NCI-H82 treated with DMSO at 0.1 percent for 48 hours (cell line): ENCODE measurements at regions not wholly inside any gene's neighbourhood (a gene's known extent, or its start where the extent isn't known, plus 50 kb on each side); places are given as distances from the start of the nearest gene placed in this dataset.

Experiments
- DNase-seq: peaks from one replicate; lab custom pipeline; 2025; ENCODE audit not compliant: unreplicated experiment; lab: John Stamatoyannopoulos, UW

GRCh38 chr4:166460769-166461550, 587.9 kb downstream of the TLL1 start:
- no peak for DNase-seq

DNA sequence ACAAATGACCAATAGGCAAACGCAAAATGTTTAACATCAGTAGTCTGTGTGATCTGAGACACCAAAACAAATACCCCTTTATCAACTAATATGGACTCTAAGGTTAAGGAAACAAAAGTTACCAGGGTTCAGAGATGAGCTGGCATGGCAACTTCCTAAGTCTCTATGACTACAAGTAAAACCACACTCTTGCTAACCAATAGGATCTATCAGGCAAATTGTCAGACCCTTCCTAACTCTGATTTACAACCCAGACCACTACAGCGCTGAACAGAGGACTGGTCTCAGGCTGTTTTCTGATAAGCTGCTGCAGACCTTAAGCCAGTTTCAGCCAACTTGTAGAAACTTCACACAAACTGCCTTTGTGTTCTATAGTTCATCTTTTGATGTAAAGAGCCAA, 608.0 kb downstream of the TLL1 start:
- no peak for DNase-seq

DNA sequence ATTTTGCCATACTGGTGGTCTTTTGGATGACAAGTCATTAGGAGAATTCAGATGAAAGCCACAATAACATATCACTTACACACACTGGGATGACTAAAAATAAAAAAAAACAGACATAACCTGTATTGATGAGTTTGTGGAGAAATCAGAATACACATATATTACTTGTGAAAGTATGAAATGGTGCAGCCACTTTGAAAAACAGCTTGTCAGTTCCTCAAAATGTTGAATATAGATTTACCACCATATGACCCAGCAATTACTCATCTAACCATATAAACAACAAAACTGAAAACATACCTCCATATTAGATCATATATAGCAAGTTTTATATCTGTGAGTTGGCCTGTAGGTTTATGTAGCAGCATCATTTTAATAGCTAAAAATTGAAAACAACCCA, 608.7 kb downstream of the TLL1 start:
- DNase-seq = no peak

DNA sequence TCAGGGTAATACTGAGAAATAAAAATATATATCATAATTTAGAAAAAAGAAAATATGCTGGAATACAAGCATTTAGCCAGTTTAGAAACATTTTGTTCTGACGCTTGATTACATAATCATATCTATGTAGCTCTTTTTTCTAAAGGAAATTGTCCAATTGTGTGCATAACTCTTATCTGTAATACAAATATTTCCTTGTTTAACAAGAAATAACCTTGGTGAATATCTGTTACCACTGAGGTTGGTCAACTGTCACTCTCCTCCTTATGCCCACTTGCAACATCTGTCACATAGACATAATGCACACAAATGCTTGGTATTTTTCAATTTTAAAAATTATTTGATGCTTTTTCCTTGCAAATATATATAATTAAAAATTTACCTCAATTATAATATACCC, 609.7 kb downstream of the TLL1 start:
- no peak for DNase-seq

- no peak for DNase-seq
These were observed 618.6 kb downstream of the TLL1 start for GRCh38 chr4:166491635-166492034.

DNA sequence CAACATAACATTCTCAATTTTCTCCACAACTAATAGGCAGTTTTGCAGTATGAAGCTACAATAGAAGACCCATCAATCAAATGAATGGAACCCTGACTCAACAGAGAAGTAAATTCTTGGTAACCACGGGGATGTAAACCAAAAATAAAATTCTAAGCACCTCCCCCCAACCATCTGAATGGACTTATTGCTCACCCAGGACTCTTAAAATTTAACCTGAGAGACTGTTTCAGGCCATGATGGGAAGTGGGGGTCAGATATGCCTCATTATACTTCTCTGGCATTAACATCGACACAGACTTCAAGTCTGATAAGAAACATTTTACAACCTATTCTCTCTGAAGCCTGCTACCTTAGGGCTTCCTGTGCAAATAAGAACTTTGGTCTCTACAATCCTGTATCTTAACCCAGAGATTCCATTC, 620.9 kb downstream of the TLL1 start:
- no peak for DNase-seq

DNA sequence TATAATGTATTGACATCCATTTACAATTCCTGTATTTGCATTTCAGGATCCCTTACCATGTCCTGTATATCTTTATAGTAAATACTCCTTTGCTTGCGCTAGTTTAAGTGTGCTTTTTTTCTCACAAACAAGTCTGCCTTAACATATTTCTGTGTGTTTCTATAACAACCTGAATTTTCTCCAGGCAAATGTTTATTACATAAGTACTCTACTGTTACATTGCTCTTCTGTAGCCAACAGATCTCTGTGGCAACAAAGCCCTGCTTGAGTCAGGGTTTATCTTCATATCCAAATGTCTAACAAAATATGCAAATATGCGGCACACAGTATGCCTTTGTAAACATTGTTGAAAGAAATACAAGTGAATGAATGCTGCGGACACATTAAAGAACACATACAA, 625.5 kb downstream of the TLL1 start:
- DNase-seq = no peak

DNA sequence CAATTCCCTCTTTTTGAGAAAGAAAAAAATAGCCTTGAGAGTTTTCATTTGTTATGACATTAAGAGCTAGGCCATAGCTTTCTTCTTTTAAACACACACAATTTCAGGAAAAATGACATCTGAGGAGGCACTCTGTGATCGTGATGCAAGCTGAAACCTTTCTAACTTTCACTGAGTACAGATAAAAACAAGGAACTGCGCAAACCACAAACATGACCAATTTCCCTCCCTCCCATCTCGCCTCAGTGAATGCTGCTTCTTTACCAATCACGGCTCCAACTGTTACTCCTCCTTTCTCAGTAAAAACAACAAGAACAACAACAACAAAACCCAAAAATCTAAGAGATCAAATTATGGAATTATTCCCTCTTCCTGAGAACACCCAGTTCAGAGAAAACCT, 626.8 kb downstream of the TLL1 start:
- DNase-seq = no peak

DNA sequence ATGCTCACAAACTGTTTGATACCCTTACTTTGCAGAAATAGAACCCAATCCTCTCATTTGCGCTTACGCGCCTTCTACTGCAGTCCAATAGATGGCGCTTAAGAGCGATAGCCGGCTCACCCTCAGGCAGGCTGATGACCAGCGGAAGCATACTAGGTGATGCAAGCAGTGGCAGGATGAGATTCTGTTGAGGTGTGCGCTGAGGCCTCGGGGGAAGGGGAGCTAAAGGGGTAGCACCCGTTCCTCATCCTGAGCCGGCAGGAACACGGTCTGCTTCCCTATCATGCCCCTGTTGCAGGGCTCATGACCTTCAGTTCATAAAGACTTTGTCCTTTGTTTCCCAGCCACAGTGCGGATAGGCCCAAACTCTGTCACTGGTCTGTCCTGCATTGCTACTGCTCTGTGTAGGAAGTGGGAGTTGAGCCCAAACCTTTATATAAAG, 628.9 kb downstream of the TLL1 start:
- no peak for DNase-seq

DNA sequence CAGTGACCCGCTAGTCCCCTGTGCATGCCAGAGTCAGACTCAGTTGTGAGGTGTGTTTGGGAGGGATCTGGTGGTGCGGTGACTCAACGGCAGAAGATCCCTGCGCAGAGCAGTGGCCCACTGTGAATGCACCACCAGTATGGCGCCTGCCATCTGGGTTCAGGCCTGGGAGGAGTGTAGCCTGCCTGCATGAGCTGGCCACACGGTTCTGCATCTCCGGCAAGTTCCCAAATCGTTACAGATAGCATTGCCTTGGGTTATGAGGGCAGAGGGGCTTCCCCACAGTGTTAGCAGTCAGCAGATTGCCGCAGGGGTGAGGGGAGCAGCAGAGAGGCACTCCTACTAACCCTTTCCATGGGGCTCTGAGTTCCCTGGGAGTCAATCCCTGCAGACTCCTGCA, 629.6 kb downstream of the TLL1 start:
- DNase-seq = no peak

- no peak for DNase-seq
These were observed 633.0 kb downstream of the TLL1 start for GRCh38 chr4:166506051-166506450.

DNA sequence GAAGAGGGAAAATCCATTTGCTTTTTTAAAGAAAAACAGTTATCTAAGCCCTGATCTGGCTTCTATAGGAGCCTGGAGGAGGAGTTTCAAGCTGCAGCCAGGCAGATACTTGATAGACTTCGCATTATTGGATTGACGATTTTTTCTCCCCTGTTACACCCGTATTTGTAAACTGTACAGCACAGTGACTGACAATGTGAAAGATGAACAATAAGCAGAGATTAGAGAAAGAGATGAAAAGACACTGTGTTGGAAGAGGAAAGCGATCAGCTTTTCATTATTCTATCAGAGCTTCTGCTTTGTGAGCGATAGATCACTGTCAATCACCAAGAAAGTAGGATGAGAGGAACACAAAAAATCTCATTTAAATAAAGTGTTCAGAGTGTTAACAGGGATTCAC, 639.2 kb downstream of the TLL1 start:
- DNase-seq = no peak

DNA sequence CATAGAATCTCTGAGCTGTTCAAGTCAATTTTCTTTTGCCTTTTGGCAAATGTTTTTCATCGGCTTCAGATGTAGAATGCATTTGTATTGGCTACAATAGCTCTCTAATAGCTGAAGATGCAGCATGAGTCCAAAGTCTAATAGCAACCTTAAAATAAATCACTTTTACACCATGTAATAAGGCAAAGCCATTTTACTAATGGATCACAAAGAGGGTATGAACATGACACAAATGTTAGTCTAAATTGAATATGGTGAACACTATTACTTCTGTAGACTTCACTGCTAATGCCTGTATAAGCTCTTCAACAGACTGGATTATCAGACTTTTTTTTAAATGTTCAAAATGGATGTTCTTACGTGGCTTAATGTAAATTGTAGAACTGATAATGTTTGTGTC, 645.3 kb downstream of the TLL1 start:
- DNase-seq = no peak

GRCh38 chr4:166518776-166519175, 645.7 kb downstream of the TLL1 start:
- DNase-seq = no peak

DNA sequence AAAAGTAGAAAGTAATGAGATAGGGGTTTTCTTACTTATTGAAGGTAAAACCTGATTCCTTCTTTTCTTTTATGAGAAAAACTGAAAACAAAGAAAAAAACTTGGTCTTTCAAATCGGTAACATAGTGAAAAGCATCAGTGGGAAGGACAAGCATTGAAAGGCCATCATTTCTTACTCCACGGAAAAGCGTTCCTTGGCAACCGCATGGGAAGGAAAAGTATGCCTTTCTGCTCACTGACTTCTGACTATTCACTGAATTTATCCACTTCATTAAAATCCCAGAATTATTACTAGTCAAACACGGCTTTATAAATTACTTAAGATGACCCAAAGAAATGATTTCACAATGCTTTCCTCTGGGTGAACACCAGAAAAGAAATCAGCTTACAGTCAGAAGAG, 646.7 kb downstream of the TLL1 start:
- DNase-seq = no peak

GRCh38 chr4:166527500-166527899, 654.5 kb downstream of the TLL1 start:
- no peak for DNase-seq

- DNase-seq = no peak
These were observed 658.7 kb downstream of the TLL1 start for GRCh38 chr4:166531703-166532102.

DNA sequence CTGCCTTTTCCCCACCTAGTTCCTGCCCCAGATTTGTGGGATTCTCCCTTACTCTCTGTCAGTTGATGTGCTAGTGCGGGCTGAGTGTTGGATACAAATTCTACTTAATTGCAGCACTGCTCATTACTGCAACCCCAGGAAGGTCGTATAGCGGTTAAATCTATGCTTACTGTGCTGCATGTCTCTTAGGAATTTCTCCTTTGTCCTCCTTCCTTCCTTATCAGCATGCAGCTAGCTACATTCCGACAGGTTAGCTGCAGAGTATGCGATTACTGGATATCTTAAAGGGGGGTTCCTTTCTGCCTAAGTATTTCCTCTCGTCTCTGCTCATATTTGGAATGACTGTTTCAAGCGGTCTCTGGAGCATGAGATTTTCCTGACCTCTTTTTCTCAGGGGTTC, 662.8 kb downstream of the TLL1 start:
- DNase-seq = no peak

DNA sequence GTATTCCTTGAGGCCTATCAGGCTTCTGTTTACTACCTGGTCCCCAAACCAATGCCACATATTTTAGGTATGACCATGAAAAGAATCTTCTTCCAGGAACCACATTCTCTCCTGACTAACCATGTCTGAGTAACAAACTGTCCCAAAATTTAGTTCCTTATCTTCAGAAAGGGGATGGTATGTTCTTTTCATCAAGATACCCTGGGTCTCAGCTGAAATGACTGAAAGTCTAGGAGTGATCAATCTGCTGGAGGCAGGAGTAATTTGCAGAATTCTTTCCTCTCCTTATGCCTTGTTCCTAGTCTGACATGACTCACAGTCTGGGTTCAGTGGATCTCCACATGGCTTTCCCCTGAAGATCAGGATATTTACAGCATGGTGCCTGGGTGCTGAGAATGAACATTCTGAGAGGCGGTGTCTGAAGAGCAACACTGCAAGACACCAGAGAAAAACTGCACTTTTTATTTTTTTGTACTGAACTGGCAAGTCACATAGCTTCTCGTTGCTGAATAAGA, 665.5 kb downstream of the TLL1 start:
- no peak for DNase-seq

- DNase-seq = no peak
These were observed 673.0 kb downstream of the TLL1 start for GRCh38 chr4:166546009-166546408.

GRCh38 chr4:166577639-166578038, 656.7 kb downstream of the SPOCK3 start:
- DNase-seq = no peak

DNA sequence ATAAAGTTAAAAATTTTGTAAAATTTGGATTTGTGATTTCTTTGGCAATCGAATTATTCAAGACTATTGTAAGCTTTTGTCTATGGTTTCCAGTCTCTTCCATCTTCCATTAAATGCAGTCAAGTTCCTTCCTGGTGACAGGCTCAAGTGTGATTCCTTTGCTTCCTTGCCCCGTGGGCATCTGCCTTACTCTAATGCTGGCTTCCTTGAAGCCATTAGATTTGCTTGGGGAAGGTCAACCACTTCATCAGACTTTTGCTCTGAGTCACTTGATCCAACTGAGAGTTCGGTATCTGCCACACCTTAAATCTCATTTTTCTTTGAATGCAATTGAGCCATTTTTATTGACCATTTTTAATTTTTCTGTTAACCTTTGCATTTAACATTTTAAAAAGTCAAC, 648.8 kb downstream of the SPOCK3 start:
- DNase-seq = no peak

GRCh38 chr4:166594326-166594946, 639.9 kb downstream of the SPOCK3 start:
- DNase-seq = no peak
